H1 (cell line): ENCODE measurements at regions not wholly inside any gene's neighbourhood (a gene's known extent, or its start where the extent isn't known, plus 50 kb on each side); places are given as distances from the start of the nearest gene placed in this dataset.

Experiments
- CTCF ChIA-PET: fragments of 300-600 bp; sonication (Branson Sonifier 250); formaldehyde crosslinking; loops from one replicate; lab custom pipeline; 2021; ENCODE audit not compliant: partially characterized antibody; lab: Charles Lee
- POLR2A ChIA-PET: fragments of 300-600 bp; sonication (Branson Sonifier 250); formaldehyde crosslinking; loops from one replicate; lab custom pipeline; 2021; ENCODE audit warnings: inconsistent platforms; ENCODE audit not compliant: partially characterized antibody; lab: Charles Lee
- DNase-seq, 2 experiments: peaks; one replicate each; pipeline versions ENCODE4 v3.0.0 to v3.0.0-alpha.2; 2010 to 2022; ENCODE audit warnings: low spot score in 2 of 2, low read depth in 1 of 2, mixed read lengths in 1 of 2
- FAIRE-seq: peaks from 2 replicates; lab custom pipeline; 2011; peaks lifted over from hg19 to GRCh38; lab: Jason Lieb, UNC
- H2AFZ ChIP-seq: 2 replicates; pipeline ENCODE4 v1.8.1; 2012; ENCODE audit warnings: low read length, inconsistent platforms
- H2AK5ac ChIP-seq: 2 replicates; pipeline ENCODE4 v1.6.1; 2013; ENCODE audit warnings: low read depth, low read length
- H2BK120ac ChIP-seq: replicated peaks from 2 replicates; pipeline ENCODE3; 2013; ENCODE audit warnings: low read depth, low read length, inconsistent platforms
- H2BK12ac ChIP-seq: 2 replicates; pipeline ENCODE4 v1.6.1; 2013; ENCODE audit warnings: low read depth, low read length
- H2BK15ac ChIP-seq: 2 replicates; pipeline ENCODE4 v1.6.1; 2013; ENCODE audit warnings: low read length
- H2BK20ac ChIP-seq: 2 replicates; pipeline ENCODE4 v1.6.1; 2013; ENCODE audit warnings: low read length
- H2BK5ac ChIP-seq: 2 replicates; pipeline ENCODE4 v1.6.1; 2013; ENCODE audit warnings: low read depth, low read length
- H3K14ac ChIP-seq: 2 replicates; pipeline ENCODE4 v1.6.1; 2013; ENCODE audit warnings: inconsistent platforms; ENCODE audit not compliant: insufficient read length
- H3K18ac ChIP-seq: 2 replicates; pipeline ENCODE4 v1.6.1; 2013; ENCODE audit warnings: low read length; ENCODE audit errors: extremely low read depth
- H3K23ac ChIP-seq: 2 replicates; pipeline ENCODE4 v1.6.1; 2013; ENCODE audit warnings: inconsistent platforms; ENCODE audit not compliant: insufficient read length
- H3K23me2 ChIP-seq: 2 replicates; pipeline ENCODE4 v1.6.1; 2013; ENCODE audit warnings: low read depth, low read length
- H3K27ac ChIP-seq: 2 replicates; pipeline ENCODE4 v1.6.1; 2011; ENCODE audit warnings: low read depth, low read length, inconsistent platforms
- H3K27me3 ChIP-seq, 4 experiments: replicated peaks in 1 of 4; 1 replicate in 1 of 4; 2 replicates in 3 of 4; pipeline versions ENCODE4 v1.6.1 to v1.8.1; 2011 to 2013; ENCODE audit warnings: low read length in 3 of 4, mild to moderate bottlenecking in 3 of 4, inconsistent platforms in 2 of 4, mixed read lengths in 2 of 4, moderate library complexity in 1 of 4; ENCODE audit not compliant: control insufficient read depth in 3 of 4, insufficient read depth in 3 of 4; ENCODE audit errors: extremely low read depth in 1 of 4
- H3K36me3 ChIP-seq, 4 experiments: 2 replicates each; pipeline versions ENCODE4 v1.6.1 to v1.8.1; 2011 to 2013; ENCODE audit warnings: mild to moderate bottlenecking in 4 of 4, low read length in 3 of 4, moderate library complexity in 2 of 4, control low read depth in 1 of 4, inconsistent platforms in 1 of 4; ENCODE audit not compliant: insufficient read depth in 4 of 4, control insufficient read depth in 2 of 4
- H3K4ac ChIP-seq: replicated peaks from 2 replicates; pipeline ENCODE3; 2013; ENCODE audit warnings: low read length, low read depth, mixed read lengths, inconsistent platforms; ENCODE audit not compliant: insufficient read length
- H3K4me1 ChIP-seq, 4 experiments: replicated peaks in 1 of 4; 1 replicate in 1 of 4; 2 replicates in 3 of 4; pipeline versions ENCODE4 v1.6.1 to v1.8.1; 2011 to 2013; ENCODE audit warnings: low read length in 3 of 4, inconsistent platforms in 2 of 4, mixed read lengths in 1 of 4; ENCODE audit not compliant: insufficient read depth in 4 of 4, control insufficient read depth in 3 of 4
- H3K4me2 ChIP-seq, 2 experiments: 2 replicates each; pipeline versions ENCODE4 v1.6.1 to v1.8.1; 2011 to 2013; ENCODE audit warnings: low read depth in 2 of 2, low read length in 2 of 2, control low read depth in 1 of 2, inconsistent platforms in 1 of 2, mild to moderate bottlenecking in 1 of 2; ENCODE audit not compliant: insufficient read depth in 1 of 2
- H3K4me3 ChIP-seq, 4 experiments: fragments of 200-600, 300-600 bp in 1 of 4; sonication (generic), shearing (Covaris generic), sonication (Bioruptor Twin) in 1 of 4; 2 replicates each; pipeline versions ENCODE4 v1.5.1 to v1.8.1; 2011 to 2016; ENCODE audit warnings: low read length in 4 of 4, low read depth in 3 of 4, control low read depth in 2 of 4, inconsistent platforms in 2 of 4, mild to moderate bottlenecking in 2 of 4, mixed read lengths in 1 of 4, moderate library complexity in 1 of 4; ENCODE audit not compliant: insufficient read depth in 2 of 4; ENCODE audit errors: extremely low read depth in 1 of 4
- H3K56ac ChIP-seq: replicated peaks from 2 replicates; pipeline ENCODE3; 2013; ENCODE audit warnings: low read depth, mild to moderate bottlenecking, mixed read lengths, low read length, inconsistent platforms; ENCODE audit not compliant: insufficient read length
- H3K79me1 ChIP-seq: 2 replicates; pipeline ENCODE4 v1.6.1; 2013; ENCODE audit warnings: low read depth, low read length, control low read depth
- H3K79me2 ChIP-seq, 2 experiments: 2 replicates each; pipeline versions ENCODE4 v1.6.1 to v1.8.1; 2012 to 2013; ENCODE audit warnings: low read length in 2 of 2, mild to moderate bottlenecking in 2 of 2, inconsistent platforms in 1 of 2; ENCODE audit not compliant: insufficient read depth in 2 of 2, control insufficient read depth in 1 of 2
- H3K9ac ChIP-seq, 4 experiments: replicated peaks in 1 of 4; 1 replicate in 1 of 4; 2 replicates in 3 of 4; pipeline versions ENCODE4 v1.6.1 to v1.8.1; 2011 to 2013; ENCODE audit warnings: low read depth in 3 of 4, low read length in 3 of 4, control low read depth in 2 of 4, mild to moderate bottlenecking in 2 of 4, moderate library complexity in 2 of 4, inconsistent platforms in 1 of 4; ENCODE audit errors: extremely low read depth in 1 of 4
- H3K9me3 ChIP-seq, 2 experiments: 2 replicates each; pipeline versions ENCODE4 v1.6.1 to v1.8.1; 2012 to 2013; ENCODE audit warnings: mild to moderate bottlenecking in 2 of 2, moderate library complexity in 2 of 2, control low read depth in 1 of 2, inconsistent platforms in 1 of 2, low read depth in 1 of 2, low read length in 1 of 2, mixed read lengths in 1 of 2; ENCODE audit not compliant: insufficient read depth in 2 of 2
- H4K20me1 ChIP-seq, 2 experiments: replicated peaks in 1 of 2; 2 replicates each; pipeline versions ENCODE3 to v1.8.1; 2011 to 2013; ENCODE audit warnings: inconsistent platforms in 2 of 2, low read length in 2 of 2, mild to moderate bottlenecking in 1 of 2; ENCODE audit not compliant: insufficient read depth in 2 of 2, control insufficient read depth in 1 of 2
- H4K5ac ChIP-seq: 2 replicates; pipeline ENCODE4 v1.6.1; 2013; ENCODE audit warnings: low read length, low read depth, mixed read lengths, inconsistent platforms; ENCODE audit not compliant: insufficient read length
- H4K8ac ChIP-seq: 2 replicates; pipeline ENCODE4 v1.8.0; 2013; ENCODE audit warnings: mild to moderate bottlenecking, moderate library complexity, low read length, inconsistent platforms; ENCODE audit not compliant: insufficient read depth; ENCODE audit errors: extremely low read depth
- H4K91ac ChIP-seq: replicated peaks from 2 replicates; pipeline ENCODE3; 2013; ENCODE audit warnings: low read length, mixed read lengths, inconsistent platforms; ENCODE audit not compliant: insufficient read length
- CBX5 ChIP-seq: fragments of 300-800, 300-1000 bp; sonication (generic); IDR thresholded peaks from 2 replicates; pipeline ENCODE4 v1.7.1; 2016; ENCODE audit warnings: antibody characterized with exemption, low read length, low read depth
- FOSL1 ChIP-seq: IDR thresholded peaks from 2 replicates; pipeline ENCODE4 v1.6.1; 2011; ENCODE audit warnings: mild to moderate bottlenecking, low read depth, low read length, moderate library complexity; ENCODE audit not compliant: insufficient read depth
- KDM5A ChIP-seq: fragments of 200-600 bp; IDR thresholded peaks from 2 replicates; pipeline ENCODE4 v1.7.1; 2012; ENCODE audit warnings: mild to moderate bottlenecking, low read length, inconsistent platforms, mixed read lengths
- NRF1 ChIP-seq: IDR thresholded peaks from 2 replicates; pipeline ENCODE4 v1.6.1; 2011; ENCODE audit warnings: mild to moderate bottlenecking, low read depth, low read length, improper control_type of control experiment
- RAD21 ChIP-seq, 2 experiments: IDR thresholded peaks in 1 of 2; conservative IDR thresholded peaks in 1 of 2; 2 replicates each; pipeline ENCODE4 v1.6.1; 2011; ENCODE audit warnings: low read depth in 2 of 2, low read length in 2 of 2, improper control_type of control experiment in 1 of 2, inconsistent platforms in 1 of 2, mild to moderate bottlenecking in 1 of 2, moderate library complexity in 1 of 2
- RBBP5 ChIP-seq: IDR thresholded peaks from 2 replicates; pipeline ENCODE4 v1.7.1; 2012; ENCODE audit warnings: low read depth, mild to moderate bottlenecking, inconsistent platforms, low read length, moderate library complexity, borderline replicate concordance
- TAF7 ChIP-seq: optimal IDR thresholded peaks from 2 replicates; pipeline ENCODE3; 2011; ENCODE audit warnings: low read depth, mild to moderate bottlenecking, inconsistent platforms, low read length, moderate library complexity, borderline replicate concordance
- ZNF274 ChIP-seq: IDR thresholded peaks from 2 replicates; pipeline ENCODE4 v1.7.0; 2012; ENCODE audit warnings: low read length, borderline replicate concordance; ENCODE audit errors: extremely low read depth
- WGBS, 2 experiments: shearing (Covaris generic) in 1 of 2; methylation state at CpG; one replicate each; pipeline versions ENCODE4 v1.1.6 to v1.1.7; 2013 to 2015; ENCODE audit warnings: low lambda C conversion rate in 2 of 2, mixed read lengths in 2 of 2, inconsistent platforms in 1 of 2, low coverage in 1 of 2, missing lambda C conversion rate in 1 of 2; ENCODE audit not compliant: insufficient replicate concordance in 2 of 2, insufficient coverage in 1 of 2, insufficient read length in 1 of 2; ENCODE audit errors: extremely low coverage in 1 of 2, missing lambda C conversion rate in 1 of 2; 5-methylcytosine and 5-hydroxymethylcytosine counted together
- TF ChIP-seq, protein P1 (sequence below): IDR thresholded peaks from 2 replicates; pipeline ENCODE4 v1.6.1; 2012; ENCODE audit warnings: inconsistent platforms

DNA sequence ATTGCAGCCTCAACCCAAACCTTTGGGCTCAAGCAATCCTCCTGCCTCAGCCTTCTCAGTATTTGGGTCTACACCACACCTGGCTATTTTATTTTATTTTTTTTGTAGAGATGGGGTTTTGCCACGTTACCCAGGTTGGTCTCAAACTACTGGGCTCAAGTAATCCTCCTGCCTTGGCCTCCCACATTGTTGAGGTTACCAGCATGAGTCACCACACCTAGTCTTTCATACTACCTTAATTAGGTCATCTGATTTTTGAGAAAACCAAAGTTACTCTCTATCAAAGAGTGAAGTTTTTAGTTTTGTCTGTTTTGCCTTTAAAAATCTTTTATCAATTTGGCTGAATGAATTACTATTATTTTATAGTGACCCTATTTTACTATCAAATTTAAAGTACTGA lies 335.6 kb upstream of the LRRC4C start:
- Histone ChIP-seq H3K9me3 (peaks cover 8 to 13% of the 10 kb centered on the region in 2 experiments; a peak in 2 of 4 replicates), H2BK20ac (no peak overlapping the region), H4K5ac (no peak overlapping the region), H4K20me1 (no peaks in the 10 kb centered on the region), H3K4me3 (no peak overlapping the region), H2BK12ac (no peak overlapping the region), H3K18ac (no peak overlapping the region), H3K14ac (no peak overlapping the region), H4K91ac (no peak overlapping the region), H2BK5ac (no peak overlapping the region), H2BK120ac (no peak overlapping the region), H2BK15ac (no peak overlapping the region), H3K27me3 (no peaks in the 10 kb centered on the region), H4K8ac (no peak overlapping the region), H2AK5ac (no peak overlapping the region), H3K4me2 (no peak overlapping the region), H3K23ac (no peak overlapping the region), H3K56ac (no peak overlapping the region), H3K79me2 (no peaks in the 10 kb centered on the region), H3K9ac (no peak overlapping the region), H3K36me3 (no peaks in the 10 kb centered on the region), H3K79me1 (no peaks in the 10 kb centered on the region), H3K4ac (no peak overlapping the region), H2AFZ (no peak overlapping the region), H3K27ac (no peak overlapping the region), H3K23me2 (no peaks in the 10 kb centered on the region), H3K4me1 (no peaks in the 10 kb centered on the region)
- DNase-seq (no peak), FAIRE-seq (no peak)
- 93% methylated on average over 1 of the region's 1 CpG; no CpG with 5 or more reads in 1 of the 2 experiments for WGBS, 2 experiments
- POLR2A ChIA-PET = no interaction called here
- CTCF ChIA-PET = no interaction called here
- TF ChIP-seq NRF1 (no peak), CBX5 (no peak), FOSL1 (no peak), RBBP5 (no peak), RAD21 (IDR thresholded peaks at IDR 0.05 in 1 of 2, conservative IDR thresholded peaks at IDR 0.05 in 1 of 2; ENCODE audit: low read depth in 2 of 2, low read length in 2 of 2) (no peak), KDM5A (no peak), TAF7 (no peak), ZNF274 (no peak)
- TF ChIP-seq, protein P1, sequence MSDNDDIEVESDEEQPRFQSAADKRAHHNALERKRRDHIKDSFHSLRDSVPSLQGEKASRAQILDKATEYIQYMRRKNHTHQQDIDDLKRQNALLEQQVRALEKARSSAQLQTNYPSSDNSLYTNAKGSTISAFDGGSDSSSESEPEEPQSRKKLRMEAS = no peak
